ENCODE measurements at regions not wholly inside any gene's neighbourhood (a gene's known extent, or its start where the extent isn't known, plus 50 kb on each side); places are given as distances from the start of the nearest gene placed in this dataset.

DNA sequence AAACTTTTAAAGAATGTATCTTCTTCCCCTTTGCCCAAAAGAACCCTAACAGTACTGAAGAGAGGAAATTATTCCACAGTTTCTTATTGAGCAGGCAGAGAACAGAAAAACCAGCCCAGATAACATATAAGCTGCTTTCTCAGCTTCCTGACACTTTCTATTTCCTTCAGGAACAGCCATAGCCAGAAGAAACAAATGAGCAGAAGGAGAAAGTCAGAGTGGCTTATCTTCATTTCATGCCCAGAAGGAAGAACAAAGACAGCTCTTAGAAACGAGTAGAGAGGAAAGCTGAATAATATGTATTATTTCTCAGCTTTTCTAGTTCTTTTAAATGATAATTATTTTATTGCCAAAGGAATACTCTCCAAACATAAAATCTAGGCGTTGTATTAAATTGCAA lies 793.7 kb downstream of the GRIK2 start:
- DNase-seq (ENCODE audit: low read depth), result no peak
- TF ChIP-seq, protein P1, sequence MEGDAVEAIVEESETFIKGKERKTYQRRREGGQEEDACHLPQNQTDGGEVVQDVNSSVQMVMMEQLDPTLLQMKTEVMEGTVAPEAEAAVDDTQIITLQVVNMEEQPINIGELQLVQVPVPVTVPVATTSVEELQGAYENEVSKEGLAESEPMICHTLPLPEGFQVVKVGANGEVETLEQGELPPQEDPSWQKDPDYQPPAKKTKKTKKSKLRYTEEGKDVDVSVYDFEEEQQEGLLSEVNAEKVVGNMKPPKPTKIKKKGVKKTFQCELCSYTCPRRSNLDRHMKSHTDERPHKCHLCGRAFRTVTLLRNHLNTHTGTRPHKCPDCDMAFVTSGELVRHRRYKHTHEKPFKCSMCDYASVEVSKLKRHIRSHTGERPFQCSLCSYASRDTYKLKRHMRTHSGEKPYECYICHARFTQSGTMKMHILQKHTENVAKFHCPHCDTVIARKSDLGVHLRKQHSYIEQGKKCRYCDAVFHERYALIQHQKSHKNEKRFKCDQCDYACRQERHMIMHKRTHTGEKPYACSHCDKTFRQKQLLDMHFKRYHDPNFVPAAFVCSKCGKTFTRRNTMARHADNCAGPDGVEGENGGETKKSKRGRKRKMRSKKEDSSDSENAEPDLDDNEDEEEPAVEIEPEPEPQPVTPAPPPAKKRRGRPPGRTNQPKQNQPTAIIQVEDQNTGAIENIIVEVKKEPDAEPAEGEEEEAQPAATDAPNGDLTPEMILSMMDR (IDR thresholded peaks at IDR 0.05; ENCODE audit: control insufficient read depth, extremely low read depth, insufficient read depth), result no peak

DNA sequence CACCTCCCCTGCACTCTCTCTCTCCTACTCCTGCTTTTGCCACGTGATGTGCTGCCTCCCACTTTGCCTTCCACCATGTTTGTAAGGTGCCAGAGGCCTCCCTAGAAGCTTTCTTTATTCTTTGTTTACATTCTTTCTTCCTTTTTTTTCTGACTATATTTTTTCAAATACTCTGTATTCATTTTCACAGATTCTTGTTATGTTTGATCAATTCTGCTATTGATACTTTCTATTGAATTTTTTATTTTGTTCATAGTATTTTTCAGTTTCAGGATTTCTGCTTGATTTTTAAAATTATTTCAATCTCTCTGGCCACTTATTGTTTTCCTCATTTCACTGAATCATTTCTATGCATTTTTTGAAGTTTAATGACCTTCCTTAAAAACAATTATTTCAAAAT lies 801.8 kb downstream of the GRIK2 start:
- TF ChIP-seq, protein P1 (IDR thresholded peaks at IDR 0.05; ENCODE audit: control insufficient read depth, extremely low read depth, insufficient read depth), result no peak
- no peak overlapping the region for H3K4me3 ChIP-seq (ENCODE audit: low read depth, low read length)
- no peak for DNase-seq (ENCODE audit: low read depth)

More for the DNA sequence above, 793.7 kb downstream of the GRIK2 start:
- H3K4me3 ChIP-seq (ENCODE audit: low read depth, low read length), result no peak overlapping the region

DNA sequence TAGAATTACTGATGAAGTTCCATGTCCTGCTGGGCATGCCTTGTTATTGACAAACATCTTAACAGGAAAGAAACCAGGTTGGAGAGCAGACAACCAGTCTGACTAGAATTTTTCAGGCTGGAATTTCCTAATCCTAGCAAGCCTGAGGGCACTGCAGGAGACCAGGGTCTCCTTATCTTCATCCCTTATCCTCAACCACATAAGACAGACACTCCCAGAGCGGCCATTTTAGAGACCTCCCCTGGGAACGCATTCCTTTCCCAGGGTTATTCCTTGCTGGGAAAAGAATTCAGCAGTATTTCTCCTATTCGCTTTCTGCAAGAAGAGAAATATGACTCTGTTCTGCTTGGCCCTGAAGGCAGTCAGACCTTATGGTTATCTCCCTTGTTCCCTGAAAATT lies 803.7 kb downstream of the GRIK2 start:
- no peak for DNase-seq (ENCODE audit: low read depth)
- H3K4me3 ChIP-seq (ENCODE audit: low read depth, low read length), result no peak overlapping the region
- TF ChIP-seq, protein P1 (IDR thresholded peaks at IDR 0.05; ENCODE audit: control insufficient read depth, extremely low read depth, insufficient read depth), result no peak

DNA sequence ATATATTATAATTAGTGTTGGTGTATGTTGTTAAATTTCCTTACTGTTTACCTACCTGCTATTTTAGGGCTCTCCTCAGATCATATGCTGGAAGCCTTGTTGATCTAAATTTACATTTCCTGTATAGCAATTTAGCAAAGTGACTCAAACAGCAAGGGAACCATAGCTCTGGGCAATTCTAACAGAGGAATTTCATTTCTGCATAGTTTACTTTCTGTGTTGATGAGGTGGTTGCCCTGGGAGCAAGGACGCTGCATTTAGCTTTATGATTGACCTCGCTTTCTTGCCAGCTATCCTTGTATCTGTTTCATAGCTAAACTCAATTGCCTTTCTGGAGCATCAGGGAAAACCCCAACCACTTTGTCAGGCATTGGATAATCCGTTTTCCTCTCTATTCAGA lies 810.8 kb downstream of the GRIK2 start:
- TF ChIP-seq, protein P1 (IDR thresholded peaks at IDR 0.05; ENCODE audit: control insufficient read depth, extremely low read depth, insufficient read depth), result no peak
- DNase-seq (ENCODE audit: low read depth), result no peak
- no peak overlapping the region for H3K4me3 ChIP-seq (ENCODE audit: low read depth, low read length)

DNA sequence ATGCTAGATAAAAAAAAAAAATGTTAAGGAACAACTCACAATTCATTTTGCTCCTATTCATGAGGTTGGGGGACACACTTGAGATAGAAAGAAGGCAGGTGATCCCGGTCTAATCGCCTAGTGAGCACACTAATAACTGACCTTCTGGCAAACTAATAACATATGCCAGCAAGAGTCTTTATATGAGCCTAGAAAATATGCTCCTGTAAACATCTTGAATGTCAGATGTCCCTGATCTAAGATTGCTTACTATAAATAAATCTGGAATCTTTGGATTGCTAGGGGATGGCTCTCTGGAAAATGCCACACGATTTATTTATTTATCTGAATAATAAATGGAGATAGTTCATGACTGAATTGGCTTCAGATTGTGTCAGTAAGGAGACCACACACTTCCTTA lies 821.9 kb downstream of the GRIK2 start:
- TF ChIP-seq, protein P1 (IDR thresholded peaks at IDR 0.05; ENCODE audit: control insufficient read depth, extremely low read depth, insufficient read depth), result no peak
- no peak overlapping the region for H3K4me3 ChIP-seq (ENCODE audit: low read depth, low read length)
- DNase-seq (ENCODE audit: low read depth), result peak; percentile 53

DNA sequence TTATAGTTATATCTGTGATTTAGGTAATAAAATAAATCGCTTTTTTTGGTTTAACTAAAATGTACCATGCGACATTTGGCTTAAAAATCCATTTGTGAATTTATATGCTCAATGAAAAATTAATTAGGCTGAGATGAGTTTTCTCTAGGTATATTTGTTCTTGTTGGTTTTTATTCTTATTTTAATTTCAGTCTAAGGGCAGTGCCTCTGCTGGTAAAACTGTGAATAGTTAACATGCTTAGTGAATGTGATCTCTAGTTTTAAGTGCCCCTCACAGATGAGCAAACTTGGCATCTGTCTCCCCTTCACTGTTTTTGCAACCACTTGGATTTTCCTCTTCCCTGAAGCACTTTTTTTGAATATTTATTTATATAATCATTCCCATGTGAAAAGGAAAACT lies 822.7 kb downstream of the GRIK2 start:
- no peak for DNase-seq (ENCODE audit: low read depth)
- TF ChIP-seq, protein P1 (IDR thresholded peaks at IDR 0.05; ENCODE audit: control insufficient read depth, extremely low read depth, insufficient read depth), result no peak
- no peak overlapping the region for H3K4me3 ChIP-seq (ENCODE audit: low read depth, low read length)

DNA sequence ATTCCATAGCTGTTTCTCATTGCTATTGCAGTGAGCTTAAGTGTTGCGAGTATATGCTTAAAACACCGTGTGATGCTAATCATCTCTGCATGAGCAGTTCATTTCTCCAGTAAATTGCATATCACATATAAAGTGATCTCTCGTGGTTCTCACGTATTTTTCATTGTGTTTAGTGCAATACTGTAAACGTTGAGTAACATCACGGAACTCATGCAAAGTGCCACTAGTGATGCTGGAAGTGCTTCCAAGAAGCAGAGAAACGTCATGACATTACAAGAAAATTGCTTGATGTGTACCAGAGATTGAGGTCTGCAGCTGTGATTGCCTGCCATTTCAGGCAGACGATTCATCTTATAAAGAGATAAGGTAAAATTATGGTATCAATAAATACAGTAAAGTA lies 830.4 kb downstream of the GRIK2 start:
- H3K4me3 ChIP-seq (ENCODE audit: low read depth, low read length), result no peak overlapping the region
- peak; percentile 60 for DNase-seq (ENCODE audit: low read depth)
- TF ChIP-seq, protein P1 (IDR thresholded peaks at IDR 0.05; ENCODE audit: control insufficient read depth, extremely low read depth, insufficient read depth), result no peak

All from LNCaP clone FGC (cell line).